ENCODE measurements at regions not wholly inside any gene's neighbourhood (a gene's known extent, or its start where the extent isn't known, plus 50 kb on each side); places are given as distances from the start of the nearest gene placed in this dataset.

- no peaks in the 10 kb centered on the region for H3K79me2 ChIP-seq (ENCODE audit: control insufficient read depth, insufficient read depth, low read length, unreplicated experiment)
- H3K36me3 ChIP-seq (ENCODE audit: insufficient read depth, low read length): no peaks in the 10 kb centered on the region
- no peak overlapping the region for H2AFZ ChIP-seq (ENCODE audit: low read length, unreplicated experiment)
- no peaks in the 10 kb centered on the region for H3K27me3 ChIP-seq (ENCODE audit: insufficient read depth, low read length)
- no peak overlapping the region for H3K27ac ChIP-seq (ENCODE audit: low read depth, low read length)
- no peak overlapping the region for H3K4me3 ChIP-seq (ENCODE audit: low read depth, low read length)
- H3K4me1 ChIP-seq (ENCODE audit: control insufficient read depth, insufficient read depth, low read length, unreplicated experiment): peaks cover 9% of the 10 kb centered on the region
Observed at GRCh38 chr2:144702051-144702450, 182.1 kb upstream of the ZEB2 start.

DNA sequence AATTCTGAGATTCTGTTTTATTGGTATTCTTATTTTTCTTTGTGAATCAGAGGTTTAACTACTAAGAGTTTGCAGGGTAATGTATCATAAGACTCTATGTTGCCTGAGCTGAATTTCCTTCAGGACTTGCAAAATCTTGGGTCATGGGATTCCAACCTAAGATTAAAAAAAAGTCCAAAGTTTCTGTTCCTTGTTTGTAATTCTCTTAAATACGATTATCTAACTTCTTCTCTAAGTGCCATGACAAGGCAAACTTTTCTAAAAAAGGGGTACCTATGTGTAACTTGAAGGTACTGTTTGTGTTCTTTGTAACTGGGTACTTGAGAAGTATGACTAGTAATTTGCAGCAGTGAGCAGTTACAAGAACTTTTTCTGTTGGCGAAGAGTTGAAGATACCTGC, 181.3 kb upstream of the ZEB2 start:
- Histone ChIP-seq H3K79me2 (ENCODE audit: control insufficient read depth, insufficient read depth, low read length, unreplicated experiment) (no peaks in the 10 kb centered on the region), H3K27ac (ENCODE audit: low read depth, low read length) (no peak overlapping the region), H3K4me1 (ENCODE audit: control insufficient read depth, insufficient read depth, low read length, unreplicated experiment) (peaks cover 9% of the 10 kb centered on the region), H2AFZ (ENCODE audit: low read length, unreplicated experiment) (no peak overlapping the region), H3K4me3 (ENCODE audit: low read depth, low read length) (no peak overlapping the region), H3K27me3 (ENCODE audit: insufficient read depth, low read length) (no peaks in the 10 kb centered on the region), H3K36me3 (ENCODE audit: insufficient read depth, low read length) (no peaks in the 10 kb centered on the region)

GRCh38 chr2:144698156-144698555, 178.2 kb upstream of the ZEB2 start:
- Histone ChIP-seq H3K79me2 (ENCODE audit: control insufficient read depth, insufficient read depth, low read length, unreplicated experiment) (no peaks in the 10 kb centered on the region), H3K27ac (ENCODE audit: low read depth, low read length) (no peak overlapping the region), H2AFZ (ENCODE audit: low read length, unreplicated experiment) (no peak overlapping the region), H3K27me3 (ENCODE audit: insufficient read depth, low read length) (no peaks in the 10 kb centered on the region), H3K4me3 (ENCODE audit: low read depth, low read length) (no peak overlapping the region), H3K4me1 (ENCODE audit: control insufficient read depth, insufficient read depth, low read length, unreplicated experiment) (no peaks in the 10 kb centered on the region), H3K36me3 (ENCODE audit: insufficient read depth, low read length) (no peaks in the 10 kb centered on the region)

DNA sequence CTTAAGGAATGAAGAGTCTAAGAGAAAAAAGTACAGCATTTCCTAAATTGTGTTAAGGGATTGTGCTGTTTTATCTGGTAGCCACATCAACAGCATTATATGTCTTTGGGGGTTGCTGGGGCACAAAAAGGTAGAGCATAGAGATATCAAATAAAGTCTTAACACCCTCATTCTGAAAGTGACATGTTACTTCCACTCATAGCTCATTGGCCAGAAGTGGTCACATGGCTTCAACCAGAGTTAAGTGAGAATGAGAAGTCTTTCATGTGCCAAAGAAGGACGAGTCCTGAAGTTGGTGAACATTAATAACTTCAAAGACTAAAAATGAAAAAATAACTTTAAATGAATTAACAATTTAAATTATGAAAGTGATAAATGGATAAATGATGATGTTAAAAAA, 175.7 kb upstream of the ZEB2 start:
- no peak overlapping the region for H3K4me3 ChIP-seq (ENCODE audit: low read depth, low read length)
- H3K4me1 ChIP-seq (ENCODE audit: control insufficient read depth, insufficient read depth, low read length, unreplicated experiment): no peaks in the 10 kb centered on the region
- H3K27me3 ChIP-seq (ENCODE audit: insufficient read depth, low read length): no peaks in the 10 kb centered on the region
- no peak overlapping the region for H3K27ac ChIP-seq (ENCODE audit: low read depth, low read length)
- H2AFZ ChIP-seq (ENCODE audit: low read length, unreplicated experiment): no peak overlapping the region
- H3K79me2 ChIP-seq (ENCODE audit: control insufficient read depth, insufficient read depth, low read length, unreplicated experiment): no peaks in the 10 kb centered on the region
- H3K36me3 ChIP-seq (ENCODE audit: insufficient read depth, low read length): no peaks in the 10 kb centered on the region

DNA sequence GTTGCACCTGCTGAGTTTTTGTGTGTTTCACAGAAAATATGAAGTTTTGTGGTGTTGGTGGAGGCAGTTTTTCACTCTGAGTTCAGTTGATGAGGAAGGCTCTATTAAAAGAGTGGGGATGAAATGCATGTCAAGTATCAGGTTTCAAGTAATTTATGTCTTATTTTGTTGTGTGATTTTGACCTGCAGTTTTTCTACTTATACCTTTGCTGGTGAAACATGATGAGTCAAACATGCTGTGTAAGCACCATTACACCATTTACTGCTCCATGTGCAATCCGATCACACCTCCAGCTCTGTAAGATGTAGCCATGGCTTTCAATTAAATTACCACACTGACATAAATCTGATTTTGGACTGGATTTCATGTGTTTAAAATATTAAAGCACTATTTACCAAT, 174.5 kb upstream of the ZEB2 start:
- Histone ChIP-seq H3K4me1 (ENCODE audit: control insufficient read depth, insufficient read depth, low read length, unreplicated experiment) (no peaks in the 10 kb centered on the region), H3K27me3 (ENCODE audit: insufficient read depth, low read length) (no peaks in the 10 kb centered on the region), H2AFZ (ENCODE audit: low read length, unreplicated experiment) (no peak overlapping the region), H3K36me3 (ENCODE audit: insufficient read depth, low read length) (no peaks in the 10 kb centered on the region), H3K79me2 (ENCODE audit: control insufficient read depth, insufficient read depth, low read length, unreplicated experiment) (no peaks in the 10 kb centered on the region), H3K27ac (ENCODE audit: low read depth, low read length) (no peak overlapping the region), H3K4me3 (ENCODE audit: low read depth, low read length) (no peak overlapping the region)

DNA sequence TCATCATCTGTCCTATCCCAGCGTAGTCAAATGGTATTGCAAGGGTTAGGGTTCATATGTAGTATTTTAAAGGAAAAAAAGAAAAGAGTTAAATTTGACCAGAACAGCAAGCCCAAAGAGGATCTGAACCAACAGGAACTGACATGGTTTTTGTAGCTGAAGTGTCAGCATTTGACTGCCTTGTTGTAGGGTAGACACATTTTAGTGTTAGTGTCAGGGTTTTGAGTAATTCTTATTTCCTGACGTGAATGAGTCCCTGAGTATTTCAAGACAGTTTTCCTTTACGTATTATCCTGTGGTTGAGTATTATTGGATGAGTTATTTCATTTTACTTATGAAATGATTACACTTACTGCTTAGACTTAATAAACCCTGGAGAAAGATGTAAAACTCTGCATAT, 173.3 kb upstream of the ZEB2 start:
- Histone ChIP-seq H3K4me1 (ENCODE audit: control insufficient read depth, insufficient read depth, low read length, unreplicated experiment) (no peaks in the 10 kb centered on the region), H3K27me3 (ENCODE audit: insufficient read depth, low read length) (no peaks in the 10 kb centered on the region), H3K27ac (ENCODE audit: low read depth, low read length) (no peak overlapping the region), H3K36me3 (ENCODE audit: insufficient read depth, low read length) (no peaks in the 10 kb centered on the region), H3K79me2 (ENCODE audit: control insufficient read depth, insufficient read depth, low read length, unreplicated experiment) (no peaks in the 10 kb centered on the region), H2AFZ (ENCODE audit: low read length, unreplicated experiment) (no peak overlapping the region), H3K4me3 (ENCODE audit: low read depth, low read length) (no peak overlapping the region)

- Histone ChIP-seq H3K4me1 (ENCODE audit: control insufficient read depth, insufficient read depth, low read length, unreplicated experiment) (no peaks in the 10 kb centered on the region), H3K79me2 (ENCODE audit: control insufficient read depth, insufficient read depth, low read length, unreplicated experiment) (no peaks in the 10 kb centered on the region), H3K27me3 (ENCODE audit: insufficient read depth, low read length) (no peaks in the 10 kb centered on the region), H3K27ac (ENCODE audit: low read depth, low read length) (no peak overlapping the region), H3K36me3 (ENCODE audit: insufficient read depth, low read length) (no peaks in the 10 kb centered on the region), H3K4me3 (ENCODE audit: low read depth, low read length) (no peak overlapping the region), H2AFZ (ENCODE audit: low read length, unreplicated experiment) (no peak overlapping the region)
Observed at GRCh38 chr2:144692661-144693060, 172.7 kb upstream of the ZEB2 start.

- no peak overlapping the region for H3K4me3 ChIP-seq (ENCODE audit: low read depth, low read length)
- no peak overlapping the region for H2AFZ ChIP-seq (ENCODE audit: low read length, unreplicated experiment)
- H3K36me3 ChIP-seq (ENCODE audit: insufficient read depth, low read length): no peaks in the 10 kb centered on the region
- H3K4me1 ChIP-seq (ENCODE audit: control insufficient read depth, insufficient read depth, low read length, unreplicated experiment): no peaks in the 10 kb centered on the region
- H3K79me2 ChIP-seq (ENCODE audit: control insufficient read depth, insufficient read depth, low read length, unreplicated experiment): no peaks in the 10 kb centered on the region
- H3K27ac ChIP-seq (ENCODE audit: low read depth, low read length): no peak overlapping the region
- no peaks in the 10 kb centered on the region for H3K27me3 ChIP-seq (ENCODE audit: insufficient read depth, low read length)
Observed at GRCh38 chr2:144690771-144691170, 170.9 kb upstream of the ZEB2 start.

DNA sequence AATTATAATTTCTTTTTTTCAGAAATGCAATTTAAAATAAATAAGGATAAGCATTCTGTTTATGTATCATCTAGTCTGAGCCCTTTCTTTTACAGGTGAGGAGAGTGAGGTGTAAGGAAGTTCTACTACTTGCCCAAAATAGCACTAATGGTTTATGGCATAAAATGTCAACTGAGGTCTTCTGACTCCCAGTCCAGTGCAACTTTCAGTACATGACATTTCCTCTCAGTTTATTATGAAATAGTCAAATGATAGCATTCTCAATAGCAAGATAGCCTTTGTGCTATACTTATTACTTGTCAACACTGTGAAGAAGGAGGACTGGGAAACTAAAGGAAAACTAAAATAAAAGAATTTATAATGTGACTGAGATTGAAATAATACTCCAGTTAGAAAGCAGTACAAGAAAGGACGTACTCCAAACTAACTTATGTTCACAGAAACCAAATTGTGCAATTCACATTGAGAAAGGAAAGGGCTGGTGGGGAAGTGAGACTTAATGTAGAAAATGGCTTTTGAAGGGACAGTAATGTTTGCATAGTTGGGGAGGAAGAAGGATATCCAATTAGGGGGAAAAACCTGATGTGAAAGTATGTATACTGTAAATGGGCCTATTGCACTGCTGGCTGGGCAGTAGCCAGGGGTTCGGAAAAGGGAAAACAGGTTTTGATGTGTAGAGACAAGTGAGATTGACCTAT, 166.7 kb upstream of the ZEB2 start:
- Histone ChIP-seq H3K4me3 (ENCODE audit: low read depth, low read length) (no peak overlapping the region), H2AFZ (ENCODE audit: low read length, unreplicated experiment) (no peak overlapping the region), H3K36me3 (ENCODE audit: insufficient read depth, low read length) (no peaks in the 10 kb centered on the region), H3K27me3 (ENCODE audit: insufficient read depth, low read length) (no peaks in the 10 kb centered on the region), H3K79me2 (ENCODE audit: control insufficient read depth, insufficient read depth, low read length, unreplicated experiment) (no peaks in the 10 kb centered on the region), H3K4me1 (ENCODE audit: control insufficient read depth, insufficient read depth, low read length, unreplicated experiment) (no peaks in the 10 kb centered on the region), H3K27ac (ENCODE audit: low read depth, low read length) (no peak overlapping the region)

- Histone ChIP-seq H3K4me3 (ENCODE audit: low read depth, low read length) (no peak overlapping the region), H3K4me1 (ENCODE audit: control insufficient read depth, insufficient read depth, low read length, unreplicated experiment) (no peaks in the 10 kb centered on the region), H3K27ac (ENCODE audit: low read depth, low read length) (no peak overlapping the region), H3K27me3 (ENCODE audit: insufficient read depth, low read length) (no peaks in the 10 kb centered on the region), H3K36me3 (ENCODE audit: insufficient read depth, low read length) (no peaks in the 10 kb centered on the region), H2AFZ (ENCODE audit: low read length, unreplicated experiment) (no peak overlapping the region), H3K79me2 (ENCODE audit: control insufficient read depth, insufficient read depth, low read length, unreplicated experiment) (no peaks in the 10 kb centered on the region)
Observed at GRCh38 chr2:144683966-144684365, 164.0 kb upstream of the ZEB2 start.

DNA sequence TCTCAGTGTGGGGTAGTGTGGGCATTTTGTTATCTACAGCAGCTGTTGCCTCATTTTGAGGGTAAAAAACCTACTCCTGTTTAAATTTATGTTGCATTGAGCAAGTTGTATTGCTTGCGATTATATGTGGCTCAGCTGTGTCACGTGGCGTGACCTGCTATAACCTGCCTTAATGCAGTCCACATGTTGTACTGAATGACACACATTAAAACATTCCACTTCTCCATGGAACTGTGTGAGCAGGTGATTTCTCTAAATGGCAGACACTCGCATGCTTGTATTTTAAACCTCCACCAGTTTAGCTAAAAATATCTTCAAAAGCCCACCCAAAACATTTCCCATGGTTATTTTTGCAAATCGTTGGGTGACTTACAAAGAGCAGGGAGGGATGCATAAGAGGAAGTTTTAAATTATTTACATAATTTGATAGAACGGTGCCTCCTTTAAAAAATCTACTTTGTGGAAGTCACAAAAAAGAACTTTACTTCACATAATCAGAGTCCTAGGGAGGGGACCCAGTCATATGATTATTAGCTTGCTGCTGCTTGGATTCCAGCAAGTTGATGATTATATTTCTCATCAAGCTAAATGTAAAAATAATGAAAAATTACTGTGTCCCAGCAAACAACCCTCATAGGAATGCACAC, 163.3 kb upstream of the ZEB2 start:
- no peaks in the 10 kb centered on the region for H3K27me3 ChIP-seq (ENCODE audit: insufficient read depth, low read length)
- no peaks in the 10 kb centered on the region for H3K4me1 ChIP-seq (ENCODE audit: control insufficient read depth, insufficient read depth, low read length, unreplicated experiment)
- no peaks in the 10 kb centered on the region for H3K36me3 ChIP-seq (ENCODE audit: insufficient read depth, low read length)
- H3K79me2 ChIP-seq (ENCODE audit: control insufficient read depth, insufficient read depth, low read length, unreplicated experiment): no peaks in the 10 kb centered on the region
- H2AFZ ChIP-seq (ENCODE audit: low read length, unreplicated experiment): no peak overlapping the region
- no peak overlapping the region for H3K27ac ChIP-seq (ENCODE audit: low read depth, low read length)
- H3K4me3 ChIP-seq (ENCODE audit: low read depth, low read length): no peak overlapping the region
